Trophoblast cell (in vitro differentiated cells and primary cell): ENCODE measurements at regions not wholly inside any gene's neighbourhood (a gene's known extent, or its start where the extent isn't known, plus 50 kb on each side); places are given as distances from the start of the nearest gene placed in this dataset.

Source experiments
- DNase-seq, 2 donors: peaks; one replicate each; pipeline ENCODE4 v3.0.0-alpha.2; 2016
- H2AFZ ChIP-seq: 2 replicates; pipeline ENCODE4 v1.6.1; 2013; ENCODE audit warnings: low read length, moderate library complexity, mild to moderate bottlenecking; ENCODE audit not compliant: insufficient read depth, poor library complexity
- H2AK5ac ChIP-seq: 2 replicates; pipeline ENCODE4 v1.6.1; 2013; ENCODE audit warnings: mild to moderate bottlenecking, low read length
- H2BK120ac ChIP-seq: 2 replicates; pipeline ENCODE4 v1.6.1; 2013; ENCODE audit warnings: low read length, mild to moderate bottlenecking, moderate library complexity; ENCODE audit not compliant: insufficient read depth, poor library complexity
- H2BK12ac ChIP-seq: 2 replicates; pipeline ENCODE4 v1.6.1; 2013; ENCODE audit warnings: mild to moderate bottlenecking, low read length, moderate library complexity
- H2BK5ac ChIP-seq: 2 replicates; pipeline ENCODE4 v1.6.1; 2013; ENCODE audit warnings: low read length, low read depth, moderate library complexity, mild to moderate bottlenecking; ENCODE audit not compliant: poor library complexity
- H3K14ac ChIP-seq: 2 replicates; pipeline ENCODE4 v1.6.1; 2013; ENCODE audit warnings: mild to moderate bottlenecking, low read length
- H3K18ac ChIP-seq: 2 replicates; pipeline ENCODE4 v1.6.1; 2013; ENCODE audit warnings: mild to moderate bottlenecking, low read length
- H3K23ac ChIP-seq: 2 replicates; pipeline ENCODE4 v1.6.1; 2013; ENCODE audit warnings: low read length
- H3K27ac ChIP-seq: 2 replicates; pipeline ENCODE4 v1.5.1; 2013; ENCODE audit warnings: low read depth, mild to moderate bottlenecking, inconsistent platforms, low read length, moderate library complexity
- H3K27me3 ChIP-seq: 2 replicates; pipeline ENCODE4 v1.6.1; 2013; ENCODE audit warnings: inconsistent platforms, mild to moderate bottlenecking, low read length, moderate library complexity; ENCODE audit not compliant: insufficient read depth
- H3K36me3 ChIP-seq, 2 experiments: 1 replicate in 1 of 2; 2 replicates in 1 of 2; pipeline ENCODE4 v1.6.1; 2013; ENCODE audit warnings: low read length in 2 of 2, mild to moderate bottlenecking in 2 of 2, moderate library complexity in 1 of 2; ENCODE audit not compliant: insufficient read depth in 2 of 2, control insufficient read depth in 1 of 2
- H3K4ac ChIP-seq: 2 replicates; pipeline ENCODE4 v1.6.1; 2013; ENCODE audit warnings: low read depth, mild to moderate bottlenecking, low read length, moderate library complexity
- H3K4me1 ChIP-seq, 2 experiments: 1 replicate in 1 of 2; 2 replicates in 1 of 2; pipeline ENCODE4 v1.6.1; 2013; ENCODE audit warnings: low read length in 2 of 2, mild to moderate bottlenecking in 2 of 2, moderate library complexity in 1 of 2; ENCODE audit not compliant: insufficient read depth in 2 of 2, control insufficient read depth in 1 of 2
- H3K4me2 ChIP-seq: 2 replicates; pipeline ENCODE4 v1.6.1; 2013; ENCODE audit warnings: inconsistent platforms, mild to moderate bottlenecking, low read length, moderate library complexity
- H3K4me3 ChIP-seq: 2 replicates; pipeline ENCODE4 v1.5.1; 2013; ENCODE audit warnings: mild to moderate bottlenecking, low read depth, low read length, inconsistent platforms
- H3K79me1 ChIP-seq: one replicate; pipeline ENCODE4 v1.6.1; 2013; ENCODE audit warnings: low read length
- H3K79me2 ChIP-seq: 2 replicates; pipeline ENCODE4 v1.6.1; 2013; ENCODE audit warnings: low read length, mild to moderate bottlenecking; ENCODE audit not compliant: control insufficient read depth, insufficient read depth, poor library complexity
- H3K9ac ChIP-seq: 2 replicates; pipeline ENCODE4 v1.6.1; 2013; ENCODE audit warnings: mild to moderate bottlenecking, low read length
- H3K9me3 ChIP-seq: 2 replicates; pipeline ENCODE4 v1.6.1; 2013; ENCODE audit warnings: low read depth, mild to moderate bottlenecking, control low read depth, inconsistent platforms, low read length; ENCODE audit not compliant: insufficient read depth
- H4K12ac ChIP-seq: 2 replicates; pipeline ENCODE4 v1.6.1; 2013; ENCODE audit warnings: low read depth, mild to moderate bottlenecking, low read length, moderate library complexity
- H4K8ac ChIP-seq: 2 replicates; pipeline ENCODE4 v1.6.1; 2013; ENCODE audit warnings: low read depth, mild to moderate bottlenecking, low read length, moderate library complexity
- H4K91ac ChIP-seq: one replicate; pipeline ENCODE4 v1.6.1; 2013; ENCODE audit warnings: low read depth, mild to moderate bottlenecking, low read length, moderate library complexity
- WGBS: extraction: QIAGEN DNeasy Blood & Tissue Kit; methylation state at CpG from one replicate; pipeline ENCODE4 v1.1.7; 2013; ENCODE audit warnings: missing lambda C conversion rate; ENCODE audit not compliant: insufficient read length, insufficient coverage; ENCODE audit errors: extremely low coverage; 5-methylcytosine and 5-hydroxymethylcytosine counted together

DNA sequence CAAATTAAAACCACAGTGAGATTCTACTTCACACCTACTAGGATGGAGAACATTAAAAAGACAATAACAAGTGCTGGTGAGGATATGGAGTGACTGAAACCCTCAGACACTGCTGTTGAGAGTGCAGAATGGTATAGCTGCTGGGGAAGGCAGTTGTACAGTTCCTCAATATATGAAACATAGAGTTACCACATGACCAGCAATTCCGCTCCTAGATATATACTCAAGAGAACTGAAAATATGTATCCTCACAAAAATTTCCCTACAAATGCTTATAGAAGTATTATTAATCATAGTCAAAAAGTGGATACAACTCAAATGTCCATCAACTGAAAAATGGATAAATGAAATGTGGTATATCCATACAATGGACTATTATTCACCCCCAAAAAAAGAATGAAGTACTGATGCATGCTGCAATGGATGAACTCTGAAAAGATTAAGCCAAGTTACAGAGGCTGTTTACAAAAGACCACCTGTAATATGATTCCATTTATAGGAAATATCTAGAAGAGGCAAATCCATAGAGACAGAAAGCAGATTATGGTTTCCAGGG lies 164.7 kb upstream of the IGF1R start:
- no CpG with 5 or more reads among the region's 1 CpG for WGBS

DNA sequence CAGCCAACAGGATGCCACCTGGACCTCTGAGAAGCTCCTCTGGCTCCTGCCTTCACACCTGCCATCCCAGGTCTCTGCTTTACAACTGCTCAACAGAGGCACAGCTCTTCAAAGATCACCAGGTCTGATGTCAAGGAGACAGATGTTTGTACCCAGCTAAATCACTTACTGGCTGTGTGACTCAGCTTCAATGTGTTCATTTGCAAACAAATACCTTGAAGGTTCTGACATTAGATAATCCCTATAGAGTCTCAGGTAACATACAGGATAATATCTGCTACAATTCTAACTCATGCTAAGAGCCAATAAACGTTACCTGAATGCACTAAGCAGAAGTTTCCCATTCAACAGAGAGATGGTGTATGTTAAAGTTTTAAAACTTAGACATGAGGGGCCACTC lies 163.4 kb upstream of the IGF1R start:
- H2AK5ac ChIP-seq: no peak overlapping the region
- no peak overlapping the region for H4K12ac ChIP-seq
- no peak overlapping the region for H2BK5ac ChIP-seq
- WGBS: no CpG with 5 or more reads among the region's 1 CpG
- no peak overlapping the region for H2BK12ac ChIP-seq
- H3K79me2 ChIP-seq: no peaks in the 10 kb centered on the region
- no peak overlapping the region for H3K4me3 ChIP-seq
- H3K4ac ChIP-seq: no peak overlapping the region
- no peaks in the 10 kb centered on the region for H3K79me1 ChIP-seq
- no peaks in the 10 kb centered on the region for H3K4me1 ChIP-seq
- no peak overlapping the region for H2AFZ ChIP-seq
- H2BK120ac ChIP-seq: no peak overlapping the region
- DNase-seq: peak; percentile 19 to 51
- H3K18ac ChIP-seq: no peak overlapping the region
- H4K91ac ChIP-seq: no peak overlapping the region
- no peaks in the 10 kb centered on the region for H3K27me3 ChIP-seq
- H3K36me3 ChIP-seq: no peaks in the 10 kb centered on the region
- H3K9ac ChIP-seq: no peak overlapping the region
- no peak overlapping the region for H3K27ac ChIP-seq
- H4K8ac ChIP-seq: no peak overlapping the region
- H3K14ac ChIP-seq: no peak overlapping the region
- no peaks in the 10 kb centered on the region for H3K9me3 ChIP-seq
- H3K4me2 ChIP-seq: no peak overlapping the region
- no peak overlapping the region for H3K23ac ChIP-seq

More for the DNA sequence above, 164.7 kb upstream of the IGF1R start:
- H3K27me3 ChIP-seq: no peaks in the 10 kb centered on the region
- no peak overlapping the region for H4K12ac ChIP-seq
- H3K18ac ChIP-seq: no peak overlapping the region
- no peak overlapping the region for H3K4me3 ChIP-seq
- no peak overlapping the region for H3K4me2 ChIP-seq
- no peaks in the 10 kb centered on the region for H3K36me3 ChIP-seq
- no peak overlapping the region for H2BK120ac ChIP-seq
- H3K79me1 ChIP-seq: no peaks in the 10 kb centered on the region
- H3K79me2 ChIP-seq: no peaks in the 10 kb centered on the region
- H2BK5ac ChIP-seq: no peak overlapping the region
- no peak overlapping the region for H3K14ac ChIP-seq
- no peak for DNase-seq
- no peaks in the 10 kb centered on the region for H3K4me1 ChIP-seq
- H4K8ac ChIP-seq: no peak overlapping the region
- H3K27ac ChIP-seq: no peak overlapping the region
- no peak overlapping the region for H2AK5ac ChIP-seq
- no peak overlapping the region for H3K23ac ChIP-seq
- no peak overlapping the region for H2AFZ ChIP-seq
- H3K9ac ChIP-seq: no peak overlapping the region
- no peak overlapping the region for H3K4ac ChIP-seq
- no peak overlapping the region for H2BK12ac ChIP-seq
- no peak overlapping the region for H4K91ac ChIP-seq
- no peaks in the 10 kb centered on the region for H3K9me3 ChIP-seq

DNA sequence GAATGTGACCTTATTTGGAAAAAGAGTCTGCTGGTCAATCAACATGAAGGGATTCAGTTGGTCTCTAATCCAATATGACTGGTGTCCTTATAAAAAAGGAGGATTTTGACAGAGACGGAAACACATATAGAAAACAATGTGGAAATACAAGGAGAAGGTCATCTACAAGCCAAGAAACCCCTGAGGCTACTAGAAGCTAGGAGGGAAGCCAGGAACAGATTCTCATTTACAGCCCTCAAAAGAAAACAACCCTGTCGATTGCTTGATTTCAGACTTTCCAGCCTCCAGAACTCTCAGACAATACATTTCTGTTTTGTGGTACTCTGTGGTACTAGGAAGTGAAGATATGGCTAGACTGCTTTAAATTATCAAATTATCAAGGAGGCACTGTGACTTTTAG lies 162.9 kb upstream of the IGF1R start:
- Histone ChIP-seq H2AFZ (no peak overlapping the region), H3K4me1 (no peaks in the 10 kb centered on the region), H4K12ac (no peak overlapping the region), H3K4me2 (no peak overlapping the region), H3K9ac (no peak overlapping the region), H3K14ac (no peak overlapping the region), H4K91ac (no peak overlapping the region), H3K36me3 (no peaks in the 10 kb centered on the region), H3K4ac (no peak overlapping the region), H2AK5ac (no peak overlapping the region), H2BK12ac (no peak overlapping the region), H3K18ac (no peak overlapping the region), H3K27ac (no peak overlapping the region), H3K23ac (no peak overlapping the region), H3K4me3 (no peak overlapping the region), H2BK5ac (no peak overlapping the region), H3K79me1 (no peaks in the 10 kb centered on the region), H4K8ac (no peak overlapping the region), H3K27me3 (no peaks in the 10 kb centered on the region), H3K9me3 (no peaks in the 10 kb centered on the region), H2BK120ac (no peak overlapping the region), H3K79me2 (no peaks in the 10 kb centered on the region)
- WGBS: no CpG with 5 or more reads among the region's 2 CpGs
- DNase-seq: peak in 1 of 2 donors; percentile 13

- no peaks in the 10 kb centered on the region for H3K79me1 ChIP-seq
- DNase-seq: peak; percentile 88 to 92
- no peak overlapping the region for H2BK120ac ChIP-seq
- no peak overlapping the region for H3K18ac ChIP-seq
- no peak overlapping the region for H2AFZ ChIP-seq
- H4K12ac ChIP-seq: no peak overlapping the region
- no peak overlapping the region for H4K91ac ChIP-seq
- H3K4me1 ChIP-seq: no peaks in the 10 kb centered on the region
- H3K23ac ChIP-seq: no peak overlapping the region
- H2AK5ac ChIP-seq: no peak overlapping the region
- H3K4me2 ChIP-seq: no peak overlapping the region
- no peak overlapping the region for H3K9ac ChIP-seq
- no peaks in the 10 kb centered on the region for H3K27me3 ChIP-seq
- no peak overlapping the region for H3K4ac ChIP-seq
- no peaks in the 10 kb centered on the region for H3K79me2 ChIP-seq
- WGBS: no CpG with 5 or more reads among the region's 5 CpGs
- H4K8ac ChIP-seq: no peak overlapping the region
- H3K27ac ChIP-seq: no peak overlapping the region
- H3K9me3 ChIP-seq: peaks cover 6% of the 10 kb centered on the region
- H3K14ac ChIP-seq: no peak overlapping the region
- no peak overlapping the region for H2BK5ac ChIP-seq
- H3K4me3 ChIP-seq: no peak overlapping the region
- H2BK12ac ChIP-seq: no peak overlapping the region
- H3K36me3 ChIP-seq: no peaks in the 10 kb centered on the region
Observed at GRCh38 chr15:98493966-98494511, 154.3 kb upstream of the IGF1R start.
